ENCODE measurements at regions not wholly inside any gene's neighbourhood (a gene's known extent, or its start where the extent isn't known, plus 50 kb on each side); places are given as distances from the start of the nearest gene placed in this dataset.
A peak's percentile ranks its signal among the peaks of the same experiment; 100 is the strongest.

DNA sequence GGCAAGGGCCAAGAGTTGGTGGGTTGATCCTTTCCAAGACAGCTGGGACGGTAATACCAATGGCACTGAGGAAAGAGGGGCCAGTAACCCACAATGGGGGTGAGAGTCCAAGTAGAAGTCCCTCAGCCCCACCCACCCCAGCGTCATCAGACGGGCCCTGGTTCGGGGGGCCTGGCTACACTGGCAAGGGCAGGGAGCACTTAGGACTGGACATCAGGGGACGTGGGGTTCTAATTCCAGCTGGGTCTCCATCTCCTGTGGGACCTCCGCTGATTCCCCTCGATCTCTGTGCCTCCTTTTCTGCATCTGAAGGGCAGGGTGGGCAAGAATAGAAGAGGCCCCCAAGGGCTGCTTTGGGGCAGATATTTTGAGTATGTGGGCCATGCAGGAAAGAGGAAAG is 53.5 kb upstream of the FCN1 start:
- no peaks in the 10 kb centered on the region for H3K27me3 ChIP-seq (ENCODE audit: control insufficient read depth in 1 of 2, insufficient read depth in 2 of 2, low read length in 2 of 2)
- ChIA-PET POLR2A (no interaction called here), CTCF (no interaction called here)
- ATAC-seq (ENCODE audit: poor library complexity) (no peak), DNase-seq (peak in 1 of 14 experiments; percentile 6)
- Mint-ChIP-seq H3K27ac (no peak overlapping the region), H3K4me1 (ENCODE audit: low read depth) (no peaks in the 10 kb centered on the region), H3K27me3 (peaks cover 18% of the 10 kb centered on the region), H3K36me3 (ENCODE audit: low read depth) (no peaks in the 10 kb centered on the region), H3K9me3 (no peaks in the 10 kb centered on the region), H3K4me3 (no peak overlapping the region)
- intact Hi-C loops (cut with DNase I, micrococcal nuclease), result no loop called here
- H3K9me3 ChIP-seq (ENCODE audit: control insufficient read depth in 1 of 2, insufficient read depth in 1 of 2, low read length in 2 of 2), result no peaks in the 10 kb centered on the region
- TF ChIP-seq, protein P1, sequence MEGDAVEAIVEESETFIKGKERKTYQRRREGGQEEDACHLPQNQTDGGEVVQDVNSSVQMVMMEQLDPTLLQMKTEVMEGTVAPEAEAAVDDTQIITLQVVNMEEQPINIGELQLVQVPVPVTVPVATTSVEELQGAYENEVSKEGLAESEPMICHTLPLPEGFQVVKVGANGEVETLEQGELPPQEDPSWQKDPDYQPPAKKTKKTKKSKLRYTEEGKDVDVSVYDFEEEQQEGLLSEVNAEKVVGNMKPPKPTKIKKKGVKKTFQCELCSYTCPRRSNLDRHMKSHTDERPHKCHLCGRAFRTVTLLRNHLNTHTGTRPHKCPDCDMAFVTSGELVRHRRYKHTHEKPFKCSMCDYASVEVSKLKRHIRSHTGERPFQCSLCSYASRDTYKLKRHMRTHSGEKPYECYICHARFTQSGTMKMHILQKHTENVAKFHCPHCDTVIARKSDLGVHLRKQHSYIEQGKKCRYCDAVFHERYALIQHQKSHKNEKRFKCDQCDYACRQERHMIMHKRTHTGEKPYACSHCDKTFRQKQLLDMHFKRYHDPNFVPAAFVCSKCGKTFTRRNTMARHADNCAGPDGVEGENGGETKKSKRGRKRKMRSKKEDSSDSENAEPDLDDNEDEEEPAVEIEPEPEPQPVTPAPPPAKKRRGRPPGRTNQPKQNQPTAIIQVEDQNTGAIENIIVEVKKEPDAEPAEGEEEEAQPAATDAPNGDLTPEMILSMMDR (IDR thresholded peaks at IDR 0.05), result no peak
- no peak overlapping the region for H3K27ac ChIP-seq (ENCODE audit: low read depth in 1 of 2, low read length in 2 of 2)
- H3K4me3 ChIP-seq (ENCODE audit: low read length), result no peak overlapping the region
- H3K4me1 ChIP-seq (ENCODE audit: insufficient read depth, low read length), result no peaks in the 10 kb centered on the region
- no peaks in the 10 kb centered on the region for H3K36me3 ChIP-seq (ENCODE audit: insufficient read depth, low read length)

DNA sequence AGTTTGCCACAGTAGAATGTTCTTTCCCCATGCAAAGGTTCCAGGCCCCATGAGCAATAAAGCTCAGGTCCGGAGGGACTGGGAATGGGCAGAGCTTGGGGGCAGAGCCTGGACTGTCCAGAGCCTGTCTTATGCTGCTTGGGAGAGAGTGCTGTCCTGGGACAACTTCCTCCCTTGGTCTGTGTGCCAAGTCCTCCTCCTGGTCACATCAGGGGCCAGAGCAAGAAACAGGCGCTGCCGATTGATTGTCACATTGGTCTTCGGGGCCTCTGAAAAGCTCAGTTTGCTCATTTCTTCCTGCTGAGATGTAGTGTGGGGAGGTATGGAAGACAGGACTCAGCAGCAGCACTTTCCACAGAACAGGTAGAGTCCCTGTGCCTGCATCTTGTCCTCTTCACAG is 54.0 kb upstream of the FCN1 start:
- TF ChIP-seq, protein P1 (IDR thresholded peaks at IDR 0.05), result no peak
- Histone ChIP-seq H3K36me3 (ENCODE audit: insufficient read depth, low read length) (no peaks in the 10 kb centered on the region), H3K9me3 (ENCODE audit: control insufficient read depth in 1 of 2, insufficient read depth in 1 of 2, low read length in 2 of 2) (no peaks in the 10 kb centered on the region), H3K4me1 (ENCODE audit: insufficient read depth, low read length) (no peaks in the 10 kb centered on the region), H3K27me3 (ENCODE audit: control insufficient read depth in 1 of 2, insufficient read depth in 2 of 2, low read length in 2 of 2) (no peaks in the 10 kb centered on the region), H3K4me3 (ENCODE audit: low read length) (no peak overlapping the region), H3K27ac (ENCODE audit: low read depth in 1 of 2, low read length in 2 of 2) (no peak overlapping the region)
- no peak overlapping the region for H3K27ac Mint-ChIP-seq
- no peaks in the 10 kb centered on the region for H3K36me3 Mint-ChIP-seq (ENCODE audit: low read depth)
- H3K9me3 Mint-ChIP-seq, result no peaks in the 10 kb centered on the region
- ChIA-PET CTCF (no interaction called here), POLR2A (no interaction called here)
- ATAC-seq (ENCODE audit: poor library complexity) (no peak), DNase-seq (no peak)
- intact Hi-C loops (cut with DNase I, micrococcal nuclease), result no loop called here
- H3K27me3 Mint-ChIP-seq, result peaks cover 18% of the 10 kb centered on the region
- no peaks in the 10 kb centered on the region for H3K4me1 Mint-ChIP-seq (ENCODE audit: low read depth)
- H3K4me3 Mint-ChIP-seq, result no peak overlapping the region

DNA sequence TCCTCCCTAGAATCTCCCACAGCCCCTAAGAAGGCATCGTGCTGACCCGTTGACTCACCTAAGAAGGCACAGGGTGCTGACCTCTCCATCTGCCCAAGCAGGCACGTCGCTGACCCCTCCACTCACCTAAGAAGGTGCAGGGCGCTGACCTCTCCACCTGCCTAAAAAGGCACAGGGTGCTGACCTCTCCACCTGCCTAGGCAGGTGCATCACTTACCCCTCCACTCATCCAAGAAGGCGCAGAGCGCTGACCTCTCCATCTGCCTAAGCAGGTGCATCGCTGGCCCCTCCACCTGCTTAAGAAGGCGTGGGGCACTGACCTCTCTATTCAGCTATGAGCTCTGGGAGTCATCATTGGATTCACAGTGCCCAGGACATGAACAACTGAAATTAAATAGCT is 54.4 kb upstream of the FCN1 start:
- intact Hi-C loops (cut with DNase I, micrococcal nuclease), result no loop called here
- Mint-ChIP-seq H3K36me3 (ENCODE audit: low read depth) (no peaks in the 10 kb centered on the region), H3K4me3 (no peak overlapping the region), H3K9me3 (no peaks in the 10 kb centered on the region), H3K27me3 (peaks cover 18% of the 10 kb centered on the region), H3K27ac (no peak overlapping the region), H3K4me1 (ENCODE audit: low read depth) (no peaks in the 10 kb centered on the region)
- POLR2A ChIA-PET, result no interaction called here
- Histone ChIP-seq H3K4me1 (ENCODE audit: insufficient read depth, low read length) (no peaks in the 10 kb centered on the region), H3K36me3 (ENCODE audit: insufficient read depth, low read length) (no peaks in the 10 kb centered on the region), H3K9me3 (ENCODE audit: control insufficient read depth in 1 of 2, insufficient read depth in 1 of 2, low read length in 2 of 2) (no peaks in the 10 kb centered on the region), H3K27ac (ENCODE audit: low read depth in 1 of 2, low read length in 2 of 2) (no peak overlapping the region), H3K4me3 (ENCODE audit: low read length) (no peak overlapping the region), H3K27me3 (ENCODE audit: control insufficient read depth in 1 of 2, insufficient read depth in 2 of 2, low read length in 2 of 2) (no peaks in the 10 kb centered on the region)
- CTCF ChIA-PET, result no interaction called here
- TF ChIP-seq, protein P1 (IDR thresholded peaks at IDR 0.05), result no peak
- DNase-seq, result peak in 1 of 14 experiments; percentile 23
- no peak for ATAC-seq (ENCODE audit: poor library complexity)
